HepG2 (cell line): ENCODE measurements at regions not wholly inside any gene's neighbourhood (a gene's known extent, or its start where the extent isn't known, plus 50 kb on each side); places are given as distances from the start of the nearest gene placed in this dataset.

Experiments used
- ASH2L ChIP-seq: fragments of 300-600, 200-600 bp; sonication (generic); IDR thresholded peaks from 2 replicates; pipeline ENCODE4 v1.7.0; 2017; ENCODE audit warnings: low read depth, mild to moderate bottlenecking, moderate library complexity, mixed read lengths, low read length; ENCODE audit not compliant: insufficient read length
- DPF2 ChIP-seq: sonication (generic); formaldehyde crosslinking; IDR thresholded peaks from 2 replicates; pipeline ENCODE4 v1.4.0; 2020; ENCODE audit warnings: mild to moderate bottlenecking, low read depth, missing genetic modification reagents, borderline replicate concordance
- FOXA1 ChIP-seq, 2 experiments: fragments of 450-650 bp in 1 of 2; sonication (generic) in 1 of 2; formaldehyde crosslinking in 1 of 2; IDR thresholded peaks; 2 replicates each; pipeline versions ENCODE4 v1.4.0 to v1.6.1; 2016 to 2020; ENCODE audit warnings: missing genetic modification reagents in 1 of 2
- FOXA3 ChIP-seq: IDR thresholded peaks from 2 replicates; pipeline ENCODE4 v1.6.1; 2016; ENCODE audit warnings: missing genetic modification reagents, missing compliant biosample characterization
- KLF11 ChIP-seq: IDR thresholded peaks from 2 replicates; pipeline ENCODE4 v1.6.1; 2016; ENCODE audit warnings: missing compliant biosample characterization
- SNAPC2 ChIP-seq: sonication (generic); formaldehyde crosslinking; IDR thresholded peaks from 2 replicates; pipeline ENCODE4 v1.8.1; 2022; ENCODE audit warnings: mild to moderate bottlenecking, missing genetic modification reagents
- STAG1 ChIP-seq: sonication (generic); formaldehyde crosslinking; IDR thresholded peaks from 2 replicates; pipeline ENCODE4 v1.4.0; 2020; ENCODE audit warnings: missing genetic modification reagents
- SYNCRIP ChIP-seq: fragments of 200-400 bp; formaldehyde crosslinking; IDR thresholded peaks from 2 replicates; pipeline ENCODE4 v1.6.1; 2018; ENCODE audit warnings: mild to moderate bottlenecking, low read depth, low read length; ENCODE audit not compliant: insufficient read depth
- TCF7 ChIP-seq: sonication (generic); IDR thresholded peaks from 2 replicates; pipeline ENCODE4 v1.6.1; 2016; ENCODE audit warnings: antibody characterized with exemption, low read depth
- TERF1 ChIP-seq: sonication (generic); formaldehyde crosslinking; IDR thresholded peaks from 2 replicates; pipeline ENCODE4 v1.8.0; 2022; ENCODE audit warnings: mild to moderate bottlenecking, missing genetic modification reagents, moderate library complexity
- YEATS2 ChIP-seq: sonication (generic); formaldehyde crosslinking; IDR thresholded peaks from 2 replicates; pipeline ENCODE4 v1.4.0; 2020; ENCODE audit warnings: missing genetic modification reagents, borderline replicate concordance
- ZBTB1 ChIP-seq: sonication (generic); formaldehyde crosslinking; IDR thresholded peaks from 2 replicates; pipeline ENCODE4 v1.4.0; 2020; ENCODE audit warnings: missing genetic modification reagents, borderline replicate concordance
- ZFP37 ChIP-seq: sonication (generic); formaldehyde crosslinking; IDR thresholded peaks from 2 replicates; pipeline ENCODE4 v1.4.0; 2020; ENCODE audit warnings: missing genetic modification reagents, borderline replicate concordance
- ZNF101 ChIP-seq: sonication (generic); formaldehyde crosslinking; IDR thresholded peaks from 2 replicates; pipeline ENCODE4 v1.4.0; 2020; ENCODE audit warnings: mild to moderate bottlenecking, low read depth, missing genetic modification reagents, borderline replicate concordance
- ZNF17 ChIP-seq: sonication (generic); formaldehyde crosslinking; IDR thresholded peaks from 2 replicates; pipeline ENCODE4 v1.5.0; 2020; ENCODE audit warnings: mild to moderate bottlenecking, missing genetic modification reagents
- ZNF20 ChIP-seq: sonication (generic); formaldehyde crosslinking; IDR thresholded peaks from 2 replicates; pipeline ENCODE4 v1.4.0; 2020; ENCODE audit warnings: mild to moderate bottlenecking, moderate library complexity, missing genetic modification reagents
- ZNF558 ChIP-seq: sonication (generic); formaldehyde crosslinking; IDR thresholded peaks from 2 replicates; pipeline ENCODE4 v1.9.0; 2022; ENCODE audit warnings: mild to moderate bottlenecking, missing genetic modification reagents, borderline replicate concordance
- ZNF577 ChIP-seq: sonication (generic); formaldehyde crosslinking; IDR thresholded peaks from 2 replicates; pipeline ENCODE4 v1.4.0; 2020; ENCODE audit warnings: mild to moderate bottlenecking, low read depth, missing genetic modification reagents, borderline replicate concordance
- TF ChIP-seq, protein P1 (sequence below): sonication (generic); formaldehyde crosslinking; IDR thresholded peaks from 2 replicates; pipeline ENCODE4 v1.5.1; 2020; ENCODE audit warnings: mild to moderate bottlenecking, missing genetic modification reagents, borderline replicate concordance
- TF ChIP-seq, protein P2 (sequence below): sonication (generic); formaldehyde crosslinking; IDR thresholded peaks from 2 replicates; pipeline ENCODE4 v1.4.0; 2020; ENCODE audit warnings: missing genetic modification reagents

DNA sequence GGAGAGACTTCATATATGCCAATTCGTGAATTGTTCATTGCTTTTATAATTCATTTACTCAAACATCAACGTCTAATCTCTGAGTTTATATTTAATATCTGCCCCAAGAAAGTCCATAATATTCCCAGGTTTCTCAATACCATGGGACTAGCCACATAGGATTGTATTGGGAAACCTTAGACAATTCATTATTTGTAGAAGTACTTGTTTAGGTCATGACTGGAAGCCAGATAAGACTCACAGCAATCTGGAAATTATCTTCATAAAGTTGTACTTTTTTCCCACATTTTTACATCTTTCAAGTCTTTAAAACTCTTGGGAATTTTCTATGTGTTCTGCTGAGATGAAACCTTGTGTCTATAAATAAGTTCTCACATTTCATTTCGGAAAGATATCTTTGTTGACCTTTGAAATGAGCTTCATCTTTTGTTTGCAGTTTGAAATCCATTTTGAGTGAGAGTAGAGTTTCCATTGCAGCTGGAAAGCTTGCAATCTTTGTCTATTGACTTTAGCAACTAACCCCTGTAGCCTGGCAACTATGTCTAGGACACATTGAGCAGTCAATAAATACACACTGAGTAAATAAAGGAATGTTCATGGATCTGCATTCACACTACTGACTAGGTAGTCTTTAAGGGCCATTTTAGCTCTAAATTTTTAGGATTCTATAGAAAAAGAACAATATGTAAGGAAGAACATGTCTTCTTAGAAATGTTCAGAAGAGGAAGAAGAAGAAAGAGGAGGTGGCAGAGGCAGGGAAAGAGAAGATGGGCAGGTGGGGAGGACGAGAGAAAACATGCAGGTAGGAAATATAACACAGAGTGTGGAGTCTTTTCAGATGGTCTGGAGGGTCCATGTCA, 154.4 kb downstream of the LRIG3 start (continued):
- TF ChIP-seq, protein P1, sequence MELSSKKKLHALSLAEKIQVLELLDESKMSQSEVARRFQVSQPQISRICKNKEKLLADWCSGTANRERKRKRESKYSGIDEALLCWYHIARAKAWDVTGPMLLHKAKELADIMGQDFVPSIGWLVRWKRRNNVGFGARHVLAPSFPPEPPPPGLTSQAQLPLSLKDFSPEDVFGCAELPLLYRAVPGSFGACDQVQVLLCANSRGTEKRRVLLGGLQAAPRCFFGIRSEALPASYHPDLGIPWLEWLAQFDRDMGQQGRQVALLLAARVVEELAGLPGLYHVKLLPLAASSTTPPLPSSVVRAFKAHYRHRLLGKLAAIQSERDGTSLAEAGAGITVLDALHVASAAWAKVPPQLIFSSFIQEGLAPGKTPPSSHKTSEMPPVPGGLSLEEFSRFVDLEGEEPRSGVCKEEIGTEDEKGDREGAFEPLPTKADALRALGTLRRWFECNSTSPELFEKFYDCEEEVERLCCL, result no peak
- no peak for TF ChIP-seq ZNF17 (CRISPR knock-in tag)
- no peak for TF ChIP-seq STAG1 (CRISPR knock-in tag)
- TF ChIP-seq, protein P2, sequence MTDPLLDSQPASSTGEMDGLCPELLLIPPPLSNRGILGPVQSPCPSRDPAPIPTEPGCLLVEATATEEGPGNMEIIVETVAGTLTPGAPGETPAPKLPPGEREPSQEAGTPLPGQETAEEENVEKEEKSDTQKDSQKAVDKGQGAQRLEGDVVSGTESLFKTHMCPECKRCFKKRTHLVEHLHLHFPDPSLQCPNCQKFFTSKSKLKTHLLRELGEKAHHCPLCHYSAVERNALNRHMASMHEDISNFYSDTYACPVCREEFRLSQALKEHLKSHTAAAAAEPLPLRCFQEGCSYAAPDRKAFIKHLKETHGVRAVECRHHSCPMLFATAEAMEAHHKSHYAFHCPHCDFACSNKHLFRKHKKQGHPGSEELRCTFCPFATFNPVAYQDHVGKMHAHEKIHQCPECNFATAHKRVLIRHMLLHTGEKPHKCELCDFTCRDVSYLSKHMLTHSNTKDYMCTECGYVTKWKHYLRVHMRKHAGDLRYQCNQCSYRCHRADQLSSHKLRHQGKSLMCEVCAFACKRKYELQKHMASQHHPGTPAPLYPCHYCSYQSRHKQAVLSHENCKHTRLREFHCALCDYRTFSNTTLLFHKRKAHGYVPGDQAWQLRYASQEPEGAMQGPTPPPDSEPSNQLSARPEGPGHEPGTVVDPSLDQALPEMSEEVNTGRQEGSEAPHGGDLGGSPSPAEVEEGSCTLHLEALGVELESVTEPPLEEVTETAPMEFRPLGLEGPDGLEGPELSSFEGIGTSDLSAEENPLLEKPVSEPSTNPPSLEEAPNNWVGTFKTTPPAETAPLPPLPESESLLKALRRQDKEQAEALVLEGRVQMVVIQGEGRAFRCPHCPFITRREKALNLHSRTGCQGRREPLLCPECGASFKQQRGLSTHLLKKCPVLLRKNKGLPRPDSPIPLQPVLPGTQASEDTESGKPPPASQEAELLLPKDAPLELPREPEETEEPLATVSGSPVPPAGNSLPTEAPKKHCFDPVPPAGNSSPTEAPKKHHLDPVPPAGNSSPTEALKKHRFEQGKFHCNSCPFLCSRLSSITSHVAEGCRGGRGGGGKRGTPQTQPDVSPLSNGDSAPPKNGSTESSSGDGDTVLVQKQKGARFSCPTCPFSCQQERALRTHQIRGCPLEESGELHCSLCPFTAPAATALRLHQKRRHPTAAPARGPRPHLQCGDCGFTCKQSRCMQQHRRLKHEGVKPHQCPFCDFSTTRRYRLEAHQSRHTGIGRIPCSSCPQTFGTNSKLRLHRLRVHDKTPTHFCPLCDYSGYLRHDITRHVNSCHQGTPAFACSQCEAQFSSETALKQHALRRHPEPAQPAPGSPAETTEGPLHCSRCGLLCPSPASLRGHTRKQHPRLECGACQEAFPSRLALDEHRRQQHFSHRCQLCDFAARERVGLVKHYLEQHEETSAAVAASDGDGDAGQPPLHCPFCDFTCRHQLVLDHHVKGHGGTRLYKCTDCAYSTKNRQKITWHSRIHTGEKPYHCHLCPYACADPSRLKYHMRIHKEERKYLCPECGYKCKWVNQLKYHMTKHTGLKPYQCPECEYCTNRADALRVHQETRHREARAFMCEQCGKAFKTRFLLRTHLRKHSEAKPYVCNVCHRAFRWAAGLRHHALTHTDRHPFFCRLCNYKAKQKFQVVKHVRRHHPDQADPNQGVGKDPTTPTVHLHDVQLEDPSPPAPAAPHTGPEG, result no peak
- TF ChIP-seq ZNF558 (CRISPR knock-in tag), result no peak
- TF ChIP-seq ASH2L, result peak; percentile 93
- no peak for TF ChIP-seq SYNCRIP
- TF ChIP-seq ZNF101 (CRISPR knock-in tag), result no peak
- TF ChIP-seq ZFP37 (CRISPR knock-in tag), result no peak
- TF ChIP-seq ZNF20 (CRISPR knock-in tag), result no peak
- TF ChIP-seq DPF2 (CRISPR knock-in tag), result peak; percentile 89
- TF ChIP-seq ZBTB1 (CRISPR knock-in tag), result no peak
- no peak for TF ChIP-seq SNAPC2 (CRISPR knock-in tag)
- TF ChIP-seq ZNF577 (CRISPR knock-in tag), result no peak
- peak; percentile 98 for TF ChIP-seq FOXA3
- no peak for TF ChIP-seq YEATS2 (CRISPR knock-in tag)
- TF ChIP-seq FOXA1 (IDR thresholded peaks at IDR 0.05), result peak; percentile 99
- TF ChIP-seq FOXA1 (CRISPR knock-in tag; IDR thresholded peaks at IDR 0.05), result peak; percentile 97
- no peak for TF ChIP-seq TERF1 (CRISPR knock-in tag)
- TF ChIP-seq KLF11 (CRISPR knock-in tag), result no peak
- TF ChIP-seq TCF7, result peak; percentile 45
